ENCODE measurements at regions not wholly inside any gene's neighbourhood (a gene's known extent, or its start where the extent isn't known, plus 50 kb on each side); places are given as distances from the start of the nearest gene placed in this dataset.

- H3K27me3 ChIP-seq (ENCODE audit: insufficient read depth, low read length, poor library complexity, severe bottlenecking), result no peaks in the 10 kb centered on the region
- H3K9me3 ChIP-seq (ENCODE audit: insufficient read depth, low read depth, low read length), result no peaks in the 10 kb centered on the region
- TF ChIP-seq CTCF (conservative IDR thresholded peaks at IDR 0.05; ENCODE audit: low read length), result no peak
- no peak for TF ChIP-seq EZH2phosphoT487 (IDR thresholded peaks at IDR 0.05; ENCODE audit: borderline replicate concordance)
- no peaks in the 10 kb centered on the region for H3K4me1 ChIP-seq (ENCODE audit: insufficient read depth, low read length, poor library complexity, severe bottlenecking)
- H3K4me3 ChIP-seq (ENCODE audit: low read length, poor library complexity, severe bottlenecking), result no peak overlapping the region
- H3K9ac ChIP-seq (ENCODE audit: low read depth, low read length, poor library complexity, severe bottlenecking), result no peak overlapping the region
- H4K20me1 ChIP-seq (ENCODE audit: insufficient read depth, low read length, poor library complexity, severe bottlenecking), result no peaks in the 10 kb centered on the region
- H3K9me2 ChIP-seq (replicated peaks; ENCODE audit: low read depth, low read length), result no peaks in the 10 kb centered on the region
- H3F3A ChIP-seq (ENCODE audit: low read depth), result no peaks in the 10 kb centered on the region
- H3K4me2 ChIP-seq (ENCODE audit: low read depth, low read length, poor library complexity, severe bottlenecking), result no peak overlapping the region
- H3K36me3 ChIP-seq (ENCODE audit: insufficient read depth, low read length), result no peaks in the 10 kb centered on the region
- no peaks in the 10 kb centered on the region for H3K79me2 ChIP-seq (ENCODE audit: insufficient read depth, low read length)
- H2AFZ ChIP-seq (ENCODE audit: low read length), result no peak overlapping the region
Measured at GRCh38 chr3:68009900-68010299, 355.5 kb upstream of the SUCLG2 start.

- H3K36me3 ChIP-seq (ENCODE audit: insufficient read depth, low read length), result no peaks in the 10 kb centered on the region
- H3F3A ChIP-seq (ENCODE audit: low read depth), result no peaks in the 10 kb centered on the region
- no peak overlapping the region for H2AFZ ChIP-seq (ENCODE audit: low read length)
- no peak overlapping the region for H3K4me3 ChIP-seq (ENCODE audit: low read length, poor library complexity, severe bottlenecking)
- no peaks in the 10 kb centered on the region for H3K4me1 ChIP-seq (ENCODE audit: insufficient read depth, low read length, poor library complexity, severe bottlenecking)
- no peaks in the 10 kb centered on the region for H3K79me2 ChIP-seq (ENCODE audit: insufficient read depth, low read length)
- H4K20me1 ChIP-seq (ENCODE audit: insufficient read depth, low read length, poor library complexity, severe bottlenecking), result no peaks in the 10 kb centered on the region
- no peaks in the 10 kb centered on the region for H3K27me3 ChIP-seq (ENCODE audit: insufficient read depth, low read length, poor library complexity, severe bottlenecking)
- H3K9me2 ChIP-seq (replicated peaks; ENCODE audit: low read depth, low read length), result no peaks in the 10 kb centered on the region
- no peak overlapping the region for H3K4me2 ChIP-seq (ENCODE audit: low read depth, low read length, poor library complexity, severe bottlenecking)
- H3K9me3 ChIP-seq (ENCODE audit: insufficient read depth, low read depth, low read length), result no peaks in the 10 kb centered on the region
- no peak overlapping the region for H3K9ac ChIP-seq (ENCODE audit: low read depth, low read length, poor library complexity, severe bottlenecking)
- no peak for TF ChIP-seq CTCF (conservative IDR thresholded peaks at IDR 0.05; ENCODE audit: low read length)
- no peak for TF ChIP-seq EZH2phosphoT487 (IDR thresholded peaks at IDR 0.05; ENCODE audit: borderline replicate concordance)
Measured at GRCh38 chr3:68007621-68008226, 353.3 kb upstream of the SUCLG2 start.

GRCh38 chr3:68006646-68007045 is 352.2 kb upstream of the SUCLG2 start:
- H3K36me3 ChIP-seq (ENCODE audit: insufficient read depth, low read length), result no peaks in the 10 kb centered on the region
- H3K4me1 ChIP-seq (ENCODE audit: insufficient read depth, low read length, poor library complexity, severe bottlenecking), result no peaks in the 10 kb centered on the region
- no peaks in the 10 kb centered on the region for H4K20me1 ChIP-seq (ENCODE audit: insufficient read depth, low read length, poor library complexity, severe bottlenecking)
- H3K4me2 ChIP-seq (ENCODE audit: low read depth, low read length, poor library complexity, severe bottlenecking), result no peak overlapping the region
- H3K9me3 ChIP-seq (ENCODE audit: insufficient read depth, low read depth, low read length), result no peaks in the 10 kb centered on the region
- no peaks in the 10 kb centered on the region for H3F3A ChIP-seq (ENCODE audit: low read depth)
- TF ChIP-seq EZH2phosphoT487 (IDR thresholded peaks at IDR 0.05; ENCODE audit: borderline replicate concordance) (no peak), CTCF (conservative IDR thresholded peaks at IDR 0.05; ENCODE audit: low read length) (no peak)
- H3K79me2 ChIP-seq (ENCODE audit: insufficient read depth, low read length), result no peaks in the 10 kb centered on the region
- no peak overlapping the region for H3K4me3 ChIP-seq (ENCODE audit: low read length, poor library complexity, severe bottlenecking)
- H3K27me3 ChIP-seq (ENCODE audit: insufficient read depth, low read length, poor library complexity, severe bottlenecking), result no peaks in the 10 kb centered on the region
- no peaks in the 10 kb centered on the region for H3K9me2 ChIP-seq (replicated peaks; ENCODE audit: low read depth, low read length)
- no peak overlapping the region for H3K9ac ChIP-seq (ENCODE audit: low read depth, low read length, poor library complexity, severe bottlenecking)
- H2AFZ ChIP-seq (ENCODE audit: low read length), result no peak overlapping the region
